AG09309 (cell line): ENCODE measurements at regions not wholly inside any gene's neighbourhood (a gene's known extent, or its start where the extent isn't known, plus 50 kb on each side); places are given as distances from the start of the nearest gene placed in this dataset.

Experiments used
- DNase-seq: peaks from one replicate; pipeline ENCODE4 v3.0.0-alpha.2; 2010; ENCODE audit warnings: low read depth
- H3K4me3 ChIP-seq: 2 replicates; pipeline ENCODE4 v1.5.1; 2011; ENCODE audit warnings: mild to moderate bottlenecking, low read depth, low read length, moderate library complexity; ENCODE audit not compliant: control insufficient read depth
- TF ChIP-seq, protein P1 (sequence below): IDR thresholded peaks from 2 replicates; pipeline ENCODE4 v1.5.1; 2011; ENCODE audit warnings: mild to moderate bottlenecking, low read depth, low read length, inconsistent platforms; ENCODE audit not compliant: insufficient read depth, control insufficient read depth; ENCODE audit errors: missing control alignments

GRCh38 chr10:2214092-2214491 lies 476.8 kb upstream of the ADARB2 start:
- DNase-seq, result no peak

GRCh38 chr10:2212244-2212834 lies 475.0 kb upstream of the ADARB2 start:
- TF ChIP-seq, protein P1, sequence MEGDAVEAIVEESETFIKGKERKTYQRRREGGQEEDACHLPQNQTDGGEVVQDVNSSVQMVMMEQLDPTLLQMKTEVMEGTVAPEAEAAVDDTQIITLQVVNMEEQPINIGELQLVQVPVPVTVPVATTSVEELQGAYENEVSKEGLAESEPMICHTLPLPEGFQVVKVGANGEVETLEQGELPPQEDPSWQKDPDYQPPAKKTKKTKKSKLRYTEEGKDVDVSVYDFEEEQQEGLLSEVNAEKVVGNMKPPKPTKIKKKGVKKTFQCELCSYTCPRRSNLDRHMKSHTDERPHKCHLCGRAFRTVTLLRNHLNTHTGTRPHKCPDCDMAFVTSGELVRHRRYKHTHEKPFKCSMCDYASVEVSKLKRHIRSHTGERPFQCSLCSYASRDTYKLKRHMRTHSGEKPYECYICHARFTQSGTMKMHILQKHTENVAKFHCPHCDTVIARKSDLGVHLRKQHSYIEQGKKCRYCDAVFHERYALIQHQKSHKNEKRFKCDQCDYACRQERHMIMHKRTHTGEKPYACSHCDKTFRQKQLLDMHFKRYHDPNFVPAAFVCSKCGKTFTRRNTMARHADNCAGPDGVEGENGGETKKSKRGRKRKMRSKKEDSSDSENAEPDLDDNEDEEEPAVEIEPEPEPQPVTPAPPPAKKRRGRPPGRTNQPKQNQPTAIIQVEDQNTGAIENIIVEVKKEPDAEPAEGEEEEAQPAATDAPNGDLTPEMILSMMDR, result no peak
- no peak overlapping the region for H3K4me3 ChIP-seq
- DNase-seq, result no peak

More at GRCh38 chr10:2214092-2214491, 476.8 kb upstream of the ADARB2 start:
- H3K4me3 ChIP-seq, result no peak overlapping the region
- TF ChIP-seq, protein P1, result no peak

DNA sequence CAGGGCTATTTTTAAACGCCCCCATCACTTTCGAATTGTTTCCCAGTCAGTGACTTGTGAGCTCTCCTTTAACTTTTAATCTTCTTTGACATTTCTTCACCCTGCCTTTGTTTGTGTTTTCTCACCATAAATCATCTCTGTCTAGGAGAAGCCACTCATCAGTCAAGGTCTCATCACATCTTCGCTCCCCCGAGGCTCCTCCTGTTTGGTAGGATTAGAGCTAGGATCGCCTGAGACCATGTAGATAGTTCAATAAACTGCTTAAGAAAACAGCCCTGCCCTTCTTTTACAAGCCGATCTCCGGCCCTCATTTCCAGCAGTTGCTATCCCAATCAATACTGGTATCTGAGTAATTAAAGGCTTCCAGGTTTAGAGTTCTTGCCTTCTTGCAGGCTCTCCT lies 472.8 kb upstream of the ADARB2 start:
- DNase-seq, result no peak
- TF ChIP-seq, protein P1, result no peak
- no peak overlapping the region for H3K4me3 ChIP-seq

- no peak for DNase-seq
- TF ChIP-seq, protein P1, result no peak
- no peak overlapping the region for H3K4me3 ChIP-seq
Observed at GRCh38 chr10:2208106-2208505, 470.8 kb upstream of the ADARB2 start.

GRCh38 chr10:2207246-2207922 lies 470.1 kb upstream of the ADARB2 start:
- TF ChIP-seq, protein P1, result no peak
- no peak for DNase-seq
- H3K4me3 ChIP-seq, result no peak overlapping the region

- TF ChIP-seq, protein P1, result no peak
- no peak overlapping the region for H3K4me3 ChIP-seq
- DNase-seq, result no peak
Observed at GRCh38 chr10:2205406-2205805, 468.1 kb upstream of the ADARB2 start.

DNA sequence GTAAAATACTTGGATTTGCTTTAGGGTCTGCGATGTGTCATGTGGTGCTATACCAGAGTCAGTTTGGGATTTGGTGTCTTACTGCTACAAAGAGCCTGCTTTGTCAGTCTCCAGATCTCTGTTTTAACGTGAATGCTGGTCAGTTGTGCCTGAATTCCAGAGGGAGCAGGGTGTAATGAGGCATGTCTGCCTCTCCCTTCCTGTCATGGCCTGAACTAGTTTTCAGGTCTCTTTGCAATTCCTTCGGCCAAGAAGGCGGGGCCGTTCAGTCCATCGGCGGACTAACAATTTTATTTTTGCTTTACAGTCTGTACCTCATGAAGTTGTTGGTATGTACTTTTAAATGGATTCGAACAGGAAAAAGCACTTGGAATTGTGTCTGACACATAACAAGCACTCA lies 465.1 kb upstream of the ADARB2 start:
- TF ChIP-seq, protein P1, result no peak
- no peak overlapping the region for H3K4me3 ChIP-seq
- DNase-seq, result no peak
